Right atrium auricular region (tissue), 2 donors: ENCODE measurements at regions not wholly inside any gene's neighbourhood (a gene's known extent, or its start where the extent isn't known, plus 50 kb on each side); places are given as distances from the start of the nearest gene placed in this dataset.
"Not testable (repeated sequence)": the region's sequence is repeated elsewhere in the genome, so short reads cannot be mapped to it uniquely, and the experiment has no call there.

Source experiments
- DNase-seq: peaks from one replicate; pipeline ENCODE4 v3.0.0-alpha.2; 2019; ENCODE audit warnings: low spot score
- H3K27ac ChIP-seq, 2 donors: fragments of 200-600 bp; sonication (generic); 1 replicate in 1 of 2; 2 replicates in 1 of 2; pipeline ENCODE4 v1.5.1; 2016 to 2019
- H3K27me3 ChIP-seq, 2 donors: fragments of 200-600 bp; sonication (generic); one replicate each; pipeline versions ENCODE4 v1.5.1 to v1.6.0; 2017 to 2019
- H3K36me3 ChIP-seq: fragments of 200-600 bp; sonication (generic); one replicate; pipeline ENCODE4 v1.5.1; 2016
- H3K4me1 ChIP-seq, 2 donors: fragments of 200-600 bp; sonication (generic); one replicate each; pipeline versions ENCODE4 v1.5.1 to v1.6.0; 2017 to 2019
- H3K4me3 ChIP-seq, 2 donors: fragments of 200-600 bp; sonication (generic); 1 replicate in 1 of 2; 2 replicates in 1 of 2; pipeline ENCODE4 v1.5.1; 2017 to 2019; ENCODE audit warnings: mild to moderate bottlenecking in 1 of 2, moderate library complexity in 1 of 2
- H3K9me3 ChIP-seq, 2 donors: fragments of 200-600 bp; sonication (generic); one replicate each; pipeline ENCODE4 v1.5.1; 2019
- TF ChIP-seq, protein P1 (sequence below), 2 donors: fragments of 200-600 bp; sonication (generic); IDR thresholded peaks; one replicate each; pipeline ENCODE4 v1.5.1; 2019; ENCODE audit warnings: antibody characterized with exemption in 2 of 2

DNA sequence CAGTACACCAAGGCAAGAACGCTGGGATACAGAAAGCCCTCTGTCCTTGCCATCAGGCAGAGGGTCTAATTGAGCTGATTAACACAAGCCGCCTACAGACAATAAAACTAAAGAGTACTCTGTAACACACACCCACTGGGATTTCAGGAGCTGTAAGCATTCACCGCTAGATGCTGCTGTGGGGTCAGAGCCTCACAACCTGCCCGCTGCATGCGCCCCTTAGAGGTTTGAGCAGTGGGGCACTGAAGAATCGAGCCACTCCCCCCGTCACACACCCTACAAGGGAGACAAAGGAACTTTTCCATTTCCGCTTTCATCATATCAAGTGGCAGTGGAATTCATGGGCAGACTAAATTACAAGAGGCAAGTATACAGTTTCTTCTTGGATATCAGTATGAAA lies 1080.6 kb downstream of the PCDH17 start:
- Histone ChIP-seq H3K4me3 (no peak overlapping the region), H3K27me3 (no peaks in the 10 kb centered on the region), H3K36me3 (no peaks in the 10 kb centered on the region), H3K9me3 (no peaks in the 10 kb centered on the region), H3K27ac (no peak overlapping the region), H3K4me1 (no peaks in the 10 kb centered on the region)
- TF ChIP-seq, protein P1, sequence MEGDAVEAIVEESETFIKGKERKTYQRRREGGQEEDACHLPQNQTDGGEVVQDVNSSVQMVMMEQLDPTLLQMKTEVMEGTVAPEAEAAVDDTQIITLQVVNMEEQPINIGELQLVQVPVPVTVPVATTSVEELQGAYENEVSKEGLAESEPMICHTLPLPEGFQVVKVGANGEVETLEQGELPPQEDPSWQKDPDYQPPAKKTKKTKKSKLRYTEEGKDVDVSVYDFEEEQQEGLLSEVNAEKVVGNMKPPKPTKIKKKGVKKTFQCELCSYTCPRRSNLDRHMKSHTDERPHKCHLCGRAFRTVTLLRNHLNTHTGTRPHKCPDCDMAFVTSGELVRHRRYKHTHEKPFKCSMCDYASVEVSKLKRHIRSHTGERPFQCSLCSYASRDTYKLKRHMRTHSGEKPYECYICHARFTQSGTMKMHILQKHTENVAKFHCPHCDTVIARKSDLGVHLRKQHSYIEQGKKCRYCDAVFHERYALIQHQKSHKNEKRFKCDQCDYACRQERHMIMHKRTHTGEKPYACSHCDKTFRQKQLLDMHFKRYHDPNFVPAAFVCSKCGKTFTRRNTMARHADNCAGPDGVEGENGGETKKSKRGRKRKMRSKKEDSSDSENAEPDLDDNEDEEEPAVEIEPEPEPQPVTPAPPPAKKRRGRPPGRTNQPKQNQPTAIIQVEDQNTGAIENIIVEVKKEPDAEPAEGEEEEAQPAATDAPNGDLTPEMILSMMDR (IDR thresholded peaks at IDR 0.05): no peak
- DNase-seq: no peak

DNA sequence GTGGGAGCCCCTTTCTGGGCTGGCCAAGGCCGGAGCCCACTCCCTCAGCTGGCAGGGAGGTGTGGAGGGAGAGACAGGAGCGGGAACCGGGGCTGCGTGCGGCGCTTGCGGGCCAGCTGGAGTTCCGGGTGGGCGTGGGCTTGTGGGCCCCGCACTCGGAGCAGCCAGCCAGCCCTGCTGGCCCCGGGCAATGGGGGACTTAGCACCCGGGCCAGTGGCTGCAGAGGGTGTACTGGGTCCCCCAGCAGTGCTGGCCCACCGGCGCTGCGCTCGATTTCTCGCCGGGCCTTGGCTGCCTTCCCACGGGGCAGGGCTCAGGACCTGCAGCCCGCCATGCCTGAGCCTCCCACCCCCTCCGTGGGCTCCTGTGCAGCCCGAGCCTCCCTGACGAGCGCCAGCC lies 1082.5 kb downstream of the PCDH17 start:
- H3K36me3 ChIP-seq, H3K27me3 ChIP-seq, H3K9me3 ChIP-seq, H3K4me1 ChIP-seq, H3K27ac ChIP-seq, H3K4me3 ChIP-seq, DNase-seq: not testable (repeated sequence)

DNA sequence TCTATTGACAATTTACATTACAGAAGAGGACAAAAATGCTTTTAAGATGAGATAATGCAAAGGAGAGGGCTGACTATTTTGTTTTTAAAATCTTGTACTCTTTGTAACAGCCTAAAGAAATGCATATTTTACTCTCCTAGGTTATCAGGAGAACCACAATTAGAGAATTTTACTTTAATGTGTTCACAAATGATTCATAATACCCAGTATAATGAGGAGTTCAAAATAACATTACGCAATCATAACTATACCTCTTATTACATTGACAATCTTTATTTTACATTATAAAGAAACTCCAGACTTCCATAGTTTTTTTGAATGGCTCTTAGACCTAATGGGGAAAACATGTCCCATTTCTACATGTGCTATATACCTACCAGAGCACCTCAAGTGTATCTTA lies 1089.7 kb downstream of the PCDH17 start:
- DNase-seq: no peak

GRCh38 chr13:58728126-58728525 lies 1096.6 kb downstream of the PCDH17 start:
- TF ChIP-seq, protein P1 (IDR thresholded peaks at IDR 0.05): no peak
- no peak overlapping the region for H3K4me3 ChIP-seq
- H3K27me3 ChIP-seq: no peaks in the 10 kb centered on the region
- no peaks in the 10 kb centered on the region for H3K9me3 ChIP-seq
- DNase-seq: no peak
- no peaks in the 10 kb centered on the region for H3K4me1 ChIP-seq
- no peak overlapping the region for H3K27ac ChIP-seq
- H3K36me3 ChIP-seq: no peaks in the 10 kb centered on the region

More for the DNA sequence above, 1089.7 kb downstream of the PCDH17 start:
- no peaks in the 10 kb centered on the region for H3K27me3 ChIP-seq
- TF ChIP-seq, protein P1 (IDR thresholded peaks at IDR 0.05): no peak
- no peaks in the 10 kb centered on the region for H3K36me3 ChIP-seq
- H3K4me3 ChIP-seq: no peak overlapping the region
- H3K27ac ChIP-seq: no peak overlapping the region
- no peaks in the 10 kb centered on the region for H3K4me1 ChIP-seq
- no peaks in the 10 kb centered on the region for H3K9me3 ChIP-seq

DNA sequence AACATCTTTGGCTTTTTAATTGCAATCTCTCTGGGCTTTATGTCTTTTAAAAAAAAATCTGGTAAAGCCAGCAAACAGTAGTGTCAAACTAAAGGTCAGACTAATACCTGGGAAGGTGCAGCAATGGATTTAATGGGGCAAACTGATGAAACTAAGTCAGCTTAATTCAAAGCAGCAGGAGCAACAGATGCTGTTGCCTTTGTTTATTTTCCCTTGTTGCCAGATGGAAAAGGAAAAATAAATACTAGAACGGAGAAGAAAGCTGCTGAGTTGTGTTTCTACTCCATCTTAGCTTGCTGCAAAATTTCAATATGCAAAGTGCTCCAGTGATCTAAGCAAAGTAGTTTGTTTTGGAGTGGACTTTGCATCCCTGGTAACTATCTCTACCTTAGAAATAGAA lies 1097.8 kb downstream of the PCDH17 start:
- Histone ChIP-seq H3K27ac (no peak overlapping the region), H3K36me3 (no peaks in the 10 kb centered on the region), H3K27me3 (no peaks in the 10 kb centered on the region), H3K9me3 (no peaks in the 10 kb centered on the region), H3K4me3 (no peak overlapping the region), H3K4me1 (no peaks in the 10 kb centered on the region)
- DNase-seq: no peak
- TF ChIP-seq, protein P1 (IDR thresholded peaks at IDR 0.05): no peak

DNA sequence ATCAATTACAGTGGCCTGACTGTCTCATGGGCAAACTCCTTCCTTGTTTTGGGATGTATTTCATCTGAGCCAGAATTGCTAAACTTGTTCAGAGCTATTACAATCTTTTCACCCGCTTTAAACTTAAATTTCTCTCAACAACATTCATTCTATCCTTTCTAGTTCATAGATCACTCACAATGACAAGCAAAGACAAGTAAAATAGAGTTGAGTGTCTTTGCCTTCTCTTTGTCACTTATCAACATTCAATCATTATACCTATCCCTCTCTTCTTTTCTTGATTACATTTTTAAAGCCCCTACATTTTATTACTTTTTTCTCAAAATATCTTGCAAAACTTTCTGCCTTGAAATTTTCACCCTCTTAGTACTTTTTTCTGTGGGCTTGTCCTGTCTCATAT lies 1113.1 kb downstream of the PCDH17 start:
- TF ChIP-seq, protein P1 (IDR thresholded peaks at IDR 0.05): no peak
- Histone ChIP-seq H3K27me3 (no peaks in the 10 kb centered on the region), H3K4me1 (no peaks in the 10 kb centered on the region), H3K36me3 (no peaks in the 10 kb centered on the region), H3K9me3 (no peaks in the 10 kb centered on the region), H3K27ac (no peak overlapping the region), H3K4me3 (no peak overlapping the region)
- DNase-seq: no peak
